Right forelimb (tissue), 1 donor: ENCODE measurements at regions not wholly inside any gene's neighbourhood (a gene's known extent, or its start where the extent isn't known, plus 50 kb on each side); places are given as distances from the start of the nearest gene placed in this dataset.

Experiments used
- DNase-seq: peaks from one replicate; pipeline ENCODE4 v3.0.0-alpha.2; 2018

DNA sequence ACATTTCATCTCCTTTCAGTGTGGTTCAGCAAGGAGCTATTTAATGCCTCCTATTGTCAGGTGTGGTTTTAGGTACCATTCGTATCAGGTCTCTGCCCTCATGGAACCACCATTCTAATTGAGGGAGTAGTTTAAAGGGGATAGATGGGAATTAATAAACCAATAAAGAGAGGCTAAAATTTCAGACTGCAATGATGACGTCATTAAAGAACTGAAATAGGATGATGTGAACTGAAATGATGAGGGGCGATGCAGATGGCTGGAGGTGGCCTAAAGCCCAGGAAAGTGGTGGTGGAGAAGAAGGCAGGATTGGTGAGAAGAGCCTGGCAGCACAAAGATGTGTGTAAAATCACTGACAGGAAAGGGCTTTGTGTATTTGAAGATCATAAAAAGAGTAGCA, 148.9 kb upstream of the RBFOX1 start:
- no peak for DNase-seq

DNA sequence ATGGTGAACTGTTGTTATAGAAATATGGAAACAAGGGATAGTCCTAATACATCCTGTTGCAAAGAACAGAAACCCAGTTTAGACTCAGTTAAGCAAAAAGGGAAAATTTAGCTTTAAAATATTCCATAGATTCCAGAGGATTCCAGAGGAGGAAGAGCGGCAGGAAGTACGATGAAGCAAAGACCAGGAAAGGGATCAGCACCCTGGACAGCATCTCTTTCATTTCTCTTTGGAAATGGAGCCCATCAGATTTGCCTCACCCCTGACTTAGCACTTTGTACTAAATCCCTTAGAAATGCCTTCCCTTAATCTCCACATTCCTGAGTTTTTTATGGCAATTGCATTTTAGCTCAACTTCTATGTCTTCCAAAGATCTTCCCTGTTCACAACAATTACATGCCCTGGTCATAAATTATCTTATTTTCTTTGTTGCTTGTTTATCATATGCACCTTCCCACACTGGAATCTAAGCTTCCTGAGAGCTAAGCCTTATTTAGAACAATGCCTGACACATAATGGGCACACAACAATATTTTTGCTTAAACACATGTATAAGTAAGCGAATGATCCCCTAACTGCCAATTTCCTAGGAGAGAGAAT, 150.0 kb upstream of the RBFOX1 start:
- no peak for DNase-seq

DNA sequence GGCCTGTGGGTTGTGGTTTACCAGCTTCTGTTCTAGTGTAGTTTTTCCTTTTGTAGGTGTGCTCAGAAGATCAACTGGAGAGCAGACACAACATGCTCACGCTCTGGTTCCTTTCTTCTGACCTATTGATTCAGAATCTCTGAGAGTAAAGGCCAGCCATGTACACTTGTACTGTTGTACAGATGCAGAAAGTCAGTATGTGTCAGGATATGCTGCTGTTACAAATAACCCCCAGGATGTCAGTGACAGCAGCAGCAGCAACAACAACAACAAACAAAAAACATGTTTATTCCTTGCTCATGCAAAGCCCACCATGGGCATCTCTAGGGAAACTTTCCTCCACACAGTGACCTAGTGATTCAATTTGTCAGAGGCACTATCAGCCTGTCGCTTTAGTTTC, 154.8 kb upstream of the RBFOX1 start:
- DNase-seq = no peak

DNA sequence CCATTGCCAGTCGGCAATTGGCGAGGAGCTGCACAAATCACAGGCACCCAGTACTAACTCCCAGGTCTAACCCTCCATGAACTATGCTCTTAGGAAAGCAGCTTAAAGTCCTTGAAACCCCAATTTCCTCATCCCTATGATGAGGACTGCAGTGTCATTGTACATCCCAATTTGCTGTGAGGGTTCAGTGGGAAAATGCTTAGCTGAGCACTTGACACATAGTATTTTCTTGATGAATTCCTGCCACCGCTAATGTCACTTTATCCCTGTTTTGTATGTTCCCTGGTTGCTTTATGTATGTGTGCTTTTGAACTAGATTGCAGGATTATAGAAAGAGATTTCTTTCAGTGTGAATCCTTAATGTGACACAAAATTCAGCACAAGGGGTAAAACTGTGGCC, 161.5 kb upstream of the RBFOX1 start:
- no peak for DNase-seq

DNA sequence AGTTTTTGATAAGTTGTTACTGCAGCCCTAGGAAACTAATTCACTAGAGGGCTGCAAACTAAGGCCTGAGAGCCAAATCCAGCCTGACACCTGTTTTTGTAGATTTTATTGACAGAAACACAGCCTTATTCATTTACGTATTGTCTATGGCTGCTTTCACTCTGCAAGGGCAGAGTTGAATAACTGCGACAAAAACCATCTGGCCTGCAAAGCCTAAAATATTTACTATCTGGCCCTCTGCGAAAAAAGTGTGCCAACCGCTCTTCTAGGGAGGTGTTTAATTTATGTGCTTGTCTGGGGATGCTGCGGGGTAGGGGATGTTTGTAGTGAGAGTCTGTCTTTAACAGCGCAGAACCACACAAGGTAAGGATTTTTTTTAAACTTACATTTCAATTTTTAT, 165.0 kb upstream of the RBFOX1 start:
- DNase-seq = no peak

DNA sequence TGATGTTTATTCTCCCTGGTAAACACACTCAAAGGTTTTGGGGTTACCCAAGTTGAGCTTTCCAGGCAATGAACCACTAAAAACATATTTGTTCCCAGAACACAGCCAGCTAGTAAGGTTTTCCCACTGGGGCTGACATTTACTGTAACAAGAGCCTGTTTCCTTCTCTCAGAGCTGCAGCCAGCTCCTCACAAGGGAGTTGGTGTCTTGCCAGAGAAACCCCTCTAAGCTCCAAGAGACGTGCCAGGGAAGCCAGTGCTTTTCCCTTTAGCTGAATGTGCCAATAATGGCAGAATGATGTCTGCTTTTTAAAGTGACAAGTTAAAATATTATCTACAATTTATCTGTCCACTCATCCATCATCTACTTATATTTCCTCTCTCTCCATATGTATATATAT, 170.8 kb upstream of the RBFOX1 start:
- no peak for DNase-seq

DNA sequence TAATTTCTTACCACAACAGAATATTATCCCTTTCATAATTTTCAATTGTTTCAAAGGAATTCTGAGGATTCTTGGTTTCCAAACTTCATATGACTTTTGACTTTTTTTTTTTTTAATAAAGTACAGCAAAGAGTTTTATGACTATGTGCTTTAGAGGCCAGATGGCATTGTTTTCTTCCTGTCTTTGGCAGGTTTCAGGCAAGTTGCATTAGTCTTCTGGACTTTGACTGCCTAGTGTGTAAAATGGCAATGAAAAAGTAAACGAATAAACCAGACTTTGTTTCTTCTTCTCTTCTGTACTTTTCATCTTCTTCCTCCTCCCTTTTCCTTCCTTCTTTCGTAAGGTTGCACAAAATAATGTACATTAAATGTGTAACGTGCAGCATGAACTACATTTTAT, 172.6 kb upstream of the RBFOX1 start:
- no peak for DNase-seq

DNA sequence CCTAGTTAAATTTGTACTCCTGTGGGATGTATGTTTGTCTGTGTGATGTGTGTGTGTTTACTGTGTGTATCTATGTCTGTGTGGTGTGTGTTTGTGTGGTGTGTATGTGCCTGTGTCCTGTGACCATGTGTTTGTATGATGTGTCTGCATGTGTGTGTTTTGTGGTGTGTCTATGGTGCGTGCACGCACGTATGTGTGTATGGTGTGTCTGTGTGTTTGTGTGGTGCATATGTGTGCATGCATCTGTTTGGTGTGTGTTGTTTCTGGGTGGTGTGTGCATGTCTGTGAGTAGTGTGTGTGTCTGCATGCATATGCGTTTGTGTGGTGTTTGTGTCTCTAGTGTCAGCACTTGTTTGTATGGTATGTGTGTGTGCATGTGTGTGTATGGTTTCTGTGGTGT, 174.2 kb upstream of the RBFOX1 start:
- DNase-seq = no peak

DNA sequence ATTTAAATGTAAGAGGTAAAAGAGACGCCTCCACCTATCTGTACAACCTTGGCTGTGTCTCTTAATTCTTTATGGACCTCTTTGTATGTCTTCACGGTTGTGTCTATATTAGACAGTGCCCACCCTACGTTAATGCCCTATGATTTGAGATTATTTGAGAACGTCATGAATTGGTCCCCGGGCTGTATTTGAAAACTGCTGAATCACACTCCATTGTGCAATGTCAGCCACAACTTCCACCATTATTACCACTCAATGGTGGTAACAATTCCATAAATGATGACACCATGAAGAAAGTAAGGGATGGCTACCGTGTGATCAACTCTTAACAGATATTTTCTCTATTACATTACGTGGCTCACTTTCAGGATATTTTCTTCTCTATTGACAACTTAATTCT, 182.4 kb upstream of the RBFOX1 start:
- DNase-seq = no peak

DNA sequence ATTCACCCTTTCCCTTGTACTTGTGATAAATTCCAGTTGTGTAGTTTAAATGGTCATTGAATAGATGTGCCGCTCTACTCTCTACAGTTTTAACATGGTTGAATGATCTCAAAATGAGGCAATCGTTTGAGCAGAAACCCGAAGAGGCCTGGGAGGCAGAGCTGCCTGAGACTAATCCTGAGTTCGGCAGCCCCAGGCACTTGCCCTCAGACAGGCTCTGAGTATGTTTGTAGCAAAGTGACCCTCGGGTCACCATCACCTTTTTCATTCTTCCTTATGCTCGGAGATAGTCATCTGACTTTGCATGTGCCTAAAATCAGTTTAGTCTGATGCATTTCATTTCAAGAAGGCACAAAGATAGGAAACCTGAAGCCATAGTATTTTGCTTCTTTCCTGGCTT, 184.0 kb upstream of the RBFOX1 start:
- no peak for DNase-seq

DNA sequence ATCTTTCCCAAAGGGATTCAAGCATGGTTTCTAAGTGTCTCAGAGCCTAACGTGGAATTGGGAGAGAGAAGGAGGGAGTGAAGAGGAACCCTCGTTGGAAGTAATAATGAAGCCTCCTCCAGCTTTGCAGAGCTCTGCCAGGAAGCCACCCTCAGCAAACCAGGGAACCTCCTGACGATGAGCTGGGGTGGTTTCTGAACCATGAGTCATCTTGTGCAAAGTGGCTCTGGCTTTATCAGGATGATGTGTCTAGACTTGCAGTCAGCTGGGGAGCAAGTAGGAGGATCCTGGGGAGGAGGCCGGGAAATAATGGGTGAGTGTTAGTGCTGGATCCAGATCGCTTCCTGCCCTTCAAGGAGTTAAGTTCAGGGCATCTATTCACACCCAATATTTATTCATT, 191.7 kb upstream of the RBFOX1 start:
- no peak for DNase-seq

DNA sequence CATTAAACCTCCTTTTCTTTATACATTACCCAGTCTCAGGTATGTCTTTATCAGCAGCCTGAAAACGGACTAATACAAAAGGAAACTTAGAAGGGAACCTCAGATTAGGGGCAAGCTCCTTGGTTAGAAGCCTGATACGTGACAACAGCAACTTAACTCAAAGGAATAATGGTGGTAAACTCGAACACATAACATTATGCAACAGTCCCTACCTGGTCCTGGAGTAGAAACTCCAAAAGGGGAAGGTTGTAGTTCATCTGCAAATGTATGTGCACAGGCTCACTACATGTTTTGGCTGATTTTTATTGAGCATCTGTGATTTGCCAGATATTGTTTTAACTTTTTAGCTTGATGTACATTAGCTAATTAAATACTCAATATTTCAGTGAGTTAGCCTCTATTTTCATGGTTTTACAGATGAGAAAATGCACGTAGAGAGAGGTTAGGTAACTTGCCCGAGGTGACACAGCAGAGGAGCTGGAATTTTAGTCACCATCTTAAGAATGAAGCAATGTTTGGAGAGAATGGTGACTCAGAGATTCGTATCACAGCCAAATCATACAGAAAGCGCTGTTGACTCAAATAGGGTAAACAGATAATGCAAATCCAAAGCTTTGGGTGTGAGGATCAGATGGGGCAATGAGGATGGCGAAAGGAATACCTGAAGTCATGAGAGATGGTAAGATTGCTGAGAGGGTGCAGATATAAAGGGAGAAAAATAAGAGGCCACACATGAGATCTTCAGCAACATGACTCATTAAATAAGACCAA, 194.9 kb upstream of the RBFOX1 start:
- no peak for DNase-seq

DNA sequence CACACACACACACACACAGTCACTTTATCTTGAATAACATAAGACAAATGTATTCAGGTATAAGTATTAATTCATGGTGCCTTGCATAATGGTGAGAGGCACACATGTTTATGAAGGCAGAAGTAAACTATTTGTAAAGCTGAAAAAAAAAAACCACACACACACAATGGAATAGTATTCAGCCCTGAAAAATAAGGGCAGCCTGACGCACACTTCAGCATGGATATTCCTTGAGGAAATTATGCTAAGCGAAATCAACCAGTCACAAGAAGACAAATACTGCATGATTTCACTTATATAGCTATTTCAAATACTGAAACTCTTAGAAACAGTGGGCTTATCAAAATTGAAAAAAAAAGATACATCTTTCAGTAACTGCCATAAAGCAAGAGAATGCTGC, 200.2 kb upstream of the RBFOX1 start:
- no peak for DNase-seq

DNA sequence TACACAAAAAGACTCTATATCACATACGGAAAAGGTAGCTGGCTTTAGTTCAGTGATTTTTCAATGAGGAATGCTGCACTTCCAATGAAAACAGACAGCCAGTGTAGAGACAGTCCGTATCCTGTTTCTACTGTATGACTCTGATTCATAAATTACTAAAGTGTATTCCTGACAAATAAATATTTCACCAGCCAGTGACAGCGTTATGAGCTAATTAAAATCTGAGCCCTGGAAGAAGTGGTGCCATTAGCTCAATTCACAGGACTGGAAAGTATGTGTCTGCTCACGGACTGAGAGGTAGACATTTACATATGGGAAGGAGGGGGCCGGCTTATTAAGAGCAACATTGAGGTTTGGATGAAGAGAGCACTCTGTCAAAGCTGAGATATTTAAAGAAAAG, 207.9 kb upstream of the RBFOX1 start:
- DNase-seq = no peak

DNA sequence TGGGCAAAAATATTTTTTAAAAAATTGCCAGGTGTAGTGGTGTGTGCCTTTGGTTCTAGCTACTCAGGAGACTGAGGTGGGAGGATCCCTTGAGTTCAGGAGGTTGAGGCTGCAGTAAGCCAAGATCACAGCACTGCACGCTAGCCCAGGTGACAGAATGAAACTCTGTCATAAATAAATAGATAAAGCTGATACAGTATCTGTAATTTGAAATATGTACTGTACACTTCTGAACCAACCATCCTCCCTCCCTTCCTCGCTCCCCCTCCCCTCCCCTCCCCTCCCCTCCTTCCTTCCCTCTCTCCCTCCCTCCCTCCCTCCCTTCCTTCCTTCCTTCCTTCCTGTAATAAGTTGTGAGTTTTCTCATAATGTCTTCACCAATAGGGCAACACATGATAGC, 208.4 kb upstream of the RBFOX1 start:
- no peak for DNase-seq

DNA sequence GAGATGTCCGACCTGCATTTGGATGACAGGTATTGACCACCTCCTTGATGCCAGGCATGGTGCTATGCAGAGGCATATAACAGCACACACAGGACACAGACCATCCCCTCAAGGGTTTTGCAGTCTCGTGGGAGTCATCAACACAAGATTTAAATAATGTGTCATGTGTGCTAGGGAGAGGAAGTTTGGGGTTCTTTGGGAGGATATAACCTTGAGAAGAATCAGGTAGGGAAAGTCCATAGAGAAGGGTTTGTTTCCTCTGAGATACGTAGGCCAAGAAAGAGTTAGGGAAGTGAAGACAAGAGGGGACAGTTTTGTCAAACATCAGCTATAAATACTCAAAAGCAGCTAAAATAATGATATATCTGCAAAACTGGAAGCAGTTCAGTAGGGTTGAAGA, 215.9 kb upstream of the RBFOX1 start:
- DNase-seq = no peak

DNA sequence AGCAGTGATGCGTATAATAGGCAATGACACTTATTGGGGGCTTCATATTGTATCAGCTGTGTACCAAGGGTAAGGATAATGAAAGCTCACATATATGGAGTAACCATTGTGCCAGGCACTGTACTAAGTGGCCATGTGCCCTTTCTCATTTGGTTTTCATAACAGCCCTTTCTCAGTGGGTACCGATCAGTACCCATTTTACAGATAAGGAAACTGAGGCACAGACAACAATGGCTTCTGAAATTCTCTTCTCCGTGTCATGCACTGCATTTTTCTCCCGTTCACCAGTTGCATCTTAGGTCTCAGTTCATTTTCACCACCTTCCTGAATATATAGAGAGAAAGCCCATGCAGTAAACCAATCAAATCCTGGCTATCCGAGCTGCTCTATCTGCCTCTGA, 216.7 kb upstream of the RBFOX1 start:
- DNase-seq = no peak

DNA sequence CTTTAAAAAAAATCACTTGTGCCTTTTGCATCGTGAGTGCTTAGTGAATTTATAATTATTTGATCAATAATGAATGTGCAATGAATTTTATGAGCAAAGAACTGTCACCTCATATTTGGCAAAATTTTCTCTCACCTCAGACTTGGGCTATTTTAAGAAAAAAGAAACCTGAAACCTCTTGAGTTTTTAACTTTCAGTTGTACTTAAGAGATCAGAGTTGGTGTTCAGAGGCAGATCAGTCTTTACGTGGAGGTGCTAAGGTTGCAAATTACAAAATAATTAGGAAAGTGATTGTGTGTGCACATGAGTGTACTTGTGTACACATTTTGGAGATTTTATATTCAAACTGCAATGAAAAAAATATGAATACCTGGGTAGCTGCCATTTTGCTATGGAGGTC, 218.7 kb upstream of the RBFOX1 start:
- no peak for DNase-seq

DNA sequence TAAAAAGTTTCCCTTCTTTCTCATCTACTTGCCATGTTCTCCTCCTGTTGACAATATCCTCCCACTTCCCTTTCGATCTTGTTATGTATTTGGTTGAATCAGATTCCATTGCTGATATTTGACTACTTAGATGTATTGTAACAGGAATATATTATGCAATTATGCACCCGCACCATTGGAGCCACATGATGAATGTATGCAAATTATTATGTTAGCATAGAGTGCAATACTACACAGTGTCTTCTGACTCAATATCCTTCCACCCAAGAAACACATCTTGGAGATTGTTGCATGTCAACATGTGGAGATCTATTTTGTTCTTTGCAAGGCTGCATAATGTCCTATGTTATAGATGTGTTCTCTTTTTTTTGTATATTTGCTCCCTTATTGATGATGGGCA, 219.2 kb upstream of the RBFOX1 start:
- DNase-seq = no peak

DNA sequence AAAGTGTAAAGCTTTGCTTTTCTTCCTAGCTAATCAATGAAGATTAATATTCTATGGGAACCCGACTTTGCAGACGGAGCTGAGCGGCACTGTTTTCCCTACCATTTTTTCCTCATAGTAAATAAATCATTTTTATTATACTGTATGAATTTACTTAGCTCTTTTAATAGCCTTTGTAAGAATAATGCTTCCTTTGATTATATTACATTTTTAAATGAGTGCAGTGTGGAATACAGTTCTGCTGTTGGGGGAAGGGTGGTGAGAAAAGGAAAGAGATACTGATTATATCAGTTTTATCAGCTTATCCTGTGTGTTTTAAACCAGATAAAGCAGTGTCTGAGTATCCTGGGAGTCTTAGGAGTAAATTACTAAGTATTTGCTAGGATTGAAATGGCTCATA, 221.4 kb upstream of the RBFOX1 start:
- DNase-seq = no peak

DNA sequence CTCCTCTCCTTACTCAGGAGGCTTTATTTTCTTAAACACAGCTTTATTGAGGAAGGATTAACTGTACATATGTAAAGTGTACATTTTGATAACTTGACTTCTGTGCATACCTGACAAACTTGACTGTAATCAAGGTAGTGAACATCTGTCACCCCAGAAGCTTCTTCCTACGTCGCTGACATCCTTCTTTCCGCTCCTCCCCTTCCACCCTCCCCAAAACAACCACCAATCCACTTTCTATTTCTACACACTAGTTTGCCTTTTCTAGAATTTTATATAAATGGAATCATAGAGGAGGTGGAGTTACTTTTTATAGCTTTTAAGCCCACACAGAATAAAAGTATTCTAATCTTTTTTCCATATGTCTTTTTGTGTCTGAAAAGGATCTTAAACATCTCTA, 225.2 kb upstream of the RBFOX1 start:
- DNase-seq = no peak

DNA sequence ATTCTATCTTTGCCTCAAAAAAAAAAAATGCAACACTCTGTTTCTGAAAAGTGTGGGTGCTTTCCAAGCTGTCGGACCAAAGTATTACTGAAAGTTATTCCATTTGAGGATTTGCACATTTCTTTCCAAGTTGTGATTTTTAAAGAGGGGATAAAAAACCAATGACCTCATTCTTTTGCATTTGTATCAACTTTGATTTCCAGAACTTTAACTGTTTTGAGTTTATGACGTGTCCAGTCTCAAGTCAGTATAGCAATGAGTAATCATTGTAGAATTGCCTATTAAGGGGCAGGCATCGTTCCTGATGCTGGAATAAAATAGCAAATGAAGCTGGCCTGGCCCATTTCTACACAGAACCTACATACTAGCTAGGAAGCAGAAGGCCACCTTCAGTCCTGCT, 229.6 kb upstream of the RBFOX1 start:
- no peak for DNase-seq

DNA sequence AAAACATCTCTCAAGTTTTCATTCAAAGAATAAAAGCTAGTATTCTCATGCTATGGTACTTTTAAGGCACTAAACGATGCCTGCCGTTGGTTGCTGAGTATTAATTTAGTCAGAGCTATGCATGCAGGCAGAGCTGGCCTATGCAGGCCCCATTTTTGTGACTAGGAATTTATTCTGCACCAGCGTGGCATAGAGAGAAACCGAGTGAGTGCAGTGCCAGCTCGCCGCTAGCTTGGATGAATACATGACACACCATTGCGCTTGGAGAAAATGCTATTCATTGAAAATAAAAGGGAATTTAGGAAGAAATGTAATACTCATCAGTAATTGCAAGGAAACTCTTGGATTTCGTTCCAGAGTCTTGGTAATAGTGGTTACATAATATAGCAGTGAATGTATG, 231.6 kb upstream of the RBFOX1 start:
- DNase-seq = no peak

DNA sequence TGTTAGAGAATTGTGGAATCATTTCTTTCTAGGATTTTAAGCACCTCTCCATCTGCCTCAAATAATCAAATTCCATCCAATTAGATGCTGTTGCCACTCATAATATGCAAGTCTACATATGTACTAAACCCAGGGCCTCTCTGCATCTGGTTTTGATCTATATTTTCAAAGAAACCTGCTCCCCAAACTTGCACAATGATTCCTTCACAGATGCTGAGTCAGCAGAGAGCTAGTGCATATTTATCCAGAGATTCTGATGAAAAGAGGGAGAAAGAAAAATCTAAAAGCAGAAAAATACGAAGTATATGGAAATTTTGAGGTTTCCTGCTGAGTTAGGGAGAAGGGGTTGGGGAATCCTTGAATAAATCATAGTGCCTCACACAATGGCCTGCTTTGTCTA, 235.1 kb upstream of the RBFOX1 start:
- no peak for DNase-seq

DNA sequence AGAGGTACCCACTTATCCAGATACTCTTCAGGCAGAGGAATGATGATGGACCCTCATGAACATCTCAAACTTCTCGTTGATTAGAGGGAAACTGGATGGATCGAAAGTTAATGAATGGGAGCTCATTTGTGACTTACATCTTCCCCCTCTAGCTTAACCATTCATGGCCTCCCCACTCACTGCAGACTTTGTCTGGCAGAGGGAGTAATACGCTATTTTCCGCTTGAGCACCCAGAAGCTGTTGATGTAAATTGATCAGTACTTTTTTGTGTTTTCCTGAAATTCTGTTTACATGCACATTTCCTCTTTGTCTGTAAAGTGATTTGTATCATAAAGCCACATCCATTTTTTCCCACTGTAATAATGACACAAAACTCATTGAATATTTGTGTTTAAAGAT, 239.1 kb upstream of the RBFOX1 start:
- no peak for DNase-seq
